Stimulated activated CD4-positive, alpha-beta T cell treated with anti-CD3 and anti-CD28 coated beads, Interleukin-15, amount 100 ng/mL, for 24 hours (primary cell): ENCODE measurements at regions not wholly inside any gene's neighbourhood (a gene's known extent, or its start where the extent isn't known, plus 50 kb on each side); places are given as distances from the start of the nearest gene placed in this dataset.

ENCODE experiments used
- DNase-seq: peaks from one replicate; pipeline ENCODE4 v3.0.0-alpha.2; 2020

- no peak for DNase-seq
These were observed 97.4 kb upstream of the ITGA1 start for GRCh38 chr5:52690236-52690768.

- no peak for DNase-seq
These were observed 95.7 kb upstream of the ITGA1 start for GRCh38 chr5:52692039-52692438.

- DNase-seq: no peak
These were observed 95.1 kb upstream of the ITGA1 start for GRCh38 chr5:52692606-52693005.

- DNase-seq: peak; percentile 34
These were observed 94.4 kb upstream of the ITGA1 start for GRCh38 chr5:52693280-52693679.

GRCh38 chr5:52693836-52694235 is 93.9 kb upstream of the ITGA1 start:
- DNase-seq: no peak

GRCh38 chr5:52694648-52695047 is 93.1 kb upstream of the ITGA1 start:
- no peak for DNase-seq

GRCh38 chr5:52702877-52703276 is 84.8 kb upstream of the ITGA1 start:
- no peak for DNase-seq

- DNase-seq: no peak
These were observed 84.4 kb upstream of the ITGA1 start for GRCh38 chr5:52703321-52703720.

- no peak for DNase-seq
These were observed 82.0 kb upstream of the ITGA1 start for GRCh38 chr5:52705720-52706119.

- DNase-seq: no peak
These were observed 80.9 kb upstream of the ITGA1 start for GRCh38 chr5:52706775-52707174.

- no peak for DNase-seq
These were observed 80.1 kb upstream of the ITGA1 start for GRCh38 chr5:52707616-52708015.

- no peak for DNase-seq
These were observed 79.3 kb upstream of the ITGA1 start for GRCh38 chr5:52708463-52708862.

- DNase-seq: peak; percentile 3
These were observed 78.4 kb upstream of the ITGA1 start for GRCh38 chr5:52709167-52709925.

- DNase-seq: no peak
These were observed 77.3 kb upstream of the ITGA1 start for GRCh38 chr5:52710310-52710971.

- DNase-seq: no peak
These were observed 76.6 kb upstream of the ITGA1 start for GRCh38 chr5:52710972-52711596.

- no peak for DNase-seq
These were observed 75.4 kb upstream of the ITGA1 start for GRCh38 chr5:52712354-52712753.

- peak; percentile 49 for DNase-seq
These were observed 62.5 kb upstream of the ITGA1 start for GRCh38 chr5:52725065-52725746.

GRCh38 chr5:52725808-52726207 is 61.9 kb upstream of the ITGA1 start:
- no peak for DNase-seq

- DNase-seq: no peak
These were observed 60.7 kb upstream of the ITGA1 start for GRCh38 chr5:52727020-52727419.

- no peak for DNase-seq
These were observed 60.1 kb upstream of the ITGA1 start for GRCh38 chr5:52727576-52727975.

- no peak for DNase-seq
These were observed 59.5 kb upstream of the ITGA1 start for GRCh38 chr5:52728224-52728623.

GRCh38 chr5:52728686-52729085 is 59.0 kb upstream of the ITGA1 start:
- no peak for DNase-seq

GRCh38 chr5:52731274-52732027 is 56.3 kb upstream of the ITGA1 start:
- DNase-seq: no peak
